ENCODE measurements at regions not wholly inside any gene's neighbourhood (a gene's known extent, or its start where the extent isn't known, plus 50 kb on each side); places are given as distances from the start of the nearest gene placed in this dataset.

GRCh38 chrX:140431521-140431920 lies 73.3 kb downstream of the SOX3 start:
- no peaks in the 10 kb centered on the region for H3K27me3 Mint-ChIP-seq (ENCODE audit: insufficient read depth, low read depth, poor library complexity)
- no peak overlapping the region for H3K4me3 Mint-ChIP-seq
- Histone ChIP-seq H3K4me1 (ENCODE audit: insufficient read depth) (no peaks in the 10 kb centered on the region), H3K79me2 (replicated peaks; ENCODE audit: insufficient read depth) (no peaks in the 10 kb centered on the region), H2AFZ (no peak overlapping the region), H3K27me3 (ENCODE audit: insufficient read depth) (peaks cover 1% of the 10 kb centered on the region; the same call in 1 of the 2 replicates), H3K9me2 (ENCODE audit: insufficient read depth) (no peaks in the 10 kb centered on the region), H3K36me3 (ENCODE audit: insufficient read depth) (no peaks in the 10 kb centered on the region), H3K27ac (ENCODE audit: low read depth) (no peak overlapping the region), H3K4me2 (no peak overlapping the region), H3F3A (replicated peaks; ENCODE audit: low read depth) (no peaks in the 10 kb centered on the region), H3K4me3 (no peak overlapping the region), H4K20me1 (replicated peaks; ENCODE audit: insufficient read depth) (no peaks in the 10 kb centered on the region)
- DNase-seq (ENCODE audit: low spot score), result no peak
- no peaks in the 10 kb centered on the region for H3K4me1 Mint-ChIP-seq
- TF ChIP-seq, protein P1, sequence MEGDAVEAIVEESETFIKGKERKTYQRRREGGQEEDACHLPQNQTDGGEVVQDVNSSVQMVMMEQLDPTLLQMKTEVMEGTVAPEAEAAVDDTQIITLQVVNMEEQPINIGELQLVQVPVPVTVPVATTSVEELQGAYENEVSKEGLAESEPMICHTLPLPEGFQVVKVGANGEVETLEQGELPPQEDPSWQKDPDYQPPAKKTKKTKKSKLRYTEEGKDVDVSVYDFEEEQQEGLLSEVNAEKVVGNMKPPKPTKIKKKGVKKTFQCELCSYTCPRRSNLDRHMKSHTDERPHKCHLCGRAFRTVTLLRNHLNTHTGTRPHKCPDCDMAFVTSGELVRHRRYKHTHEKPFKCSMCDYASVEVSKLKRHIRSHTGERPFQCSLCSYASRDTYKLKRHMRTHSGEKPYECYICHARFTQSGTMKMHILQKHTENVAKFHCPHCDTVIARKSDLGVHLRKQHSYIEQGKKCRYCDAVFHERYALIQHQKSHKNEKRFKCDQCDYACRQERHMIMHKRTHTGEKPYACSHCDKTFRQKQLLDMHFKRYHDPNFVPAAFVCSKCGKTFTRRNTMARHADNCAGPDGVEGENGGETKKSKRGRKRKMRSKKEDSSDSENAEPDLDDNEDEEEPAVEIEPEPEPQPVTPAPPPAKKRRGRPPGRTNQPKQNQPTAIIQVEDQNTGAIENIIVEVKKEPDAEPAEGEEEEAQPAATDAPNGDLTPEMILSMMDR (conservative IDR thresholded peaks at IDR 0.05; ENCODE audit: low read depth in 2 of 2), result no peak
- no peak for TF ChIP-seq STAT1 (IDR thresholded peaks at IDR 0.05; ENCODE audit: unreplicated experiment)
- TF ChIP-seq, protein P2, sequence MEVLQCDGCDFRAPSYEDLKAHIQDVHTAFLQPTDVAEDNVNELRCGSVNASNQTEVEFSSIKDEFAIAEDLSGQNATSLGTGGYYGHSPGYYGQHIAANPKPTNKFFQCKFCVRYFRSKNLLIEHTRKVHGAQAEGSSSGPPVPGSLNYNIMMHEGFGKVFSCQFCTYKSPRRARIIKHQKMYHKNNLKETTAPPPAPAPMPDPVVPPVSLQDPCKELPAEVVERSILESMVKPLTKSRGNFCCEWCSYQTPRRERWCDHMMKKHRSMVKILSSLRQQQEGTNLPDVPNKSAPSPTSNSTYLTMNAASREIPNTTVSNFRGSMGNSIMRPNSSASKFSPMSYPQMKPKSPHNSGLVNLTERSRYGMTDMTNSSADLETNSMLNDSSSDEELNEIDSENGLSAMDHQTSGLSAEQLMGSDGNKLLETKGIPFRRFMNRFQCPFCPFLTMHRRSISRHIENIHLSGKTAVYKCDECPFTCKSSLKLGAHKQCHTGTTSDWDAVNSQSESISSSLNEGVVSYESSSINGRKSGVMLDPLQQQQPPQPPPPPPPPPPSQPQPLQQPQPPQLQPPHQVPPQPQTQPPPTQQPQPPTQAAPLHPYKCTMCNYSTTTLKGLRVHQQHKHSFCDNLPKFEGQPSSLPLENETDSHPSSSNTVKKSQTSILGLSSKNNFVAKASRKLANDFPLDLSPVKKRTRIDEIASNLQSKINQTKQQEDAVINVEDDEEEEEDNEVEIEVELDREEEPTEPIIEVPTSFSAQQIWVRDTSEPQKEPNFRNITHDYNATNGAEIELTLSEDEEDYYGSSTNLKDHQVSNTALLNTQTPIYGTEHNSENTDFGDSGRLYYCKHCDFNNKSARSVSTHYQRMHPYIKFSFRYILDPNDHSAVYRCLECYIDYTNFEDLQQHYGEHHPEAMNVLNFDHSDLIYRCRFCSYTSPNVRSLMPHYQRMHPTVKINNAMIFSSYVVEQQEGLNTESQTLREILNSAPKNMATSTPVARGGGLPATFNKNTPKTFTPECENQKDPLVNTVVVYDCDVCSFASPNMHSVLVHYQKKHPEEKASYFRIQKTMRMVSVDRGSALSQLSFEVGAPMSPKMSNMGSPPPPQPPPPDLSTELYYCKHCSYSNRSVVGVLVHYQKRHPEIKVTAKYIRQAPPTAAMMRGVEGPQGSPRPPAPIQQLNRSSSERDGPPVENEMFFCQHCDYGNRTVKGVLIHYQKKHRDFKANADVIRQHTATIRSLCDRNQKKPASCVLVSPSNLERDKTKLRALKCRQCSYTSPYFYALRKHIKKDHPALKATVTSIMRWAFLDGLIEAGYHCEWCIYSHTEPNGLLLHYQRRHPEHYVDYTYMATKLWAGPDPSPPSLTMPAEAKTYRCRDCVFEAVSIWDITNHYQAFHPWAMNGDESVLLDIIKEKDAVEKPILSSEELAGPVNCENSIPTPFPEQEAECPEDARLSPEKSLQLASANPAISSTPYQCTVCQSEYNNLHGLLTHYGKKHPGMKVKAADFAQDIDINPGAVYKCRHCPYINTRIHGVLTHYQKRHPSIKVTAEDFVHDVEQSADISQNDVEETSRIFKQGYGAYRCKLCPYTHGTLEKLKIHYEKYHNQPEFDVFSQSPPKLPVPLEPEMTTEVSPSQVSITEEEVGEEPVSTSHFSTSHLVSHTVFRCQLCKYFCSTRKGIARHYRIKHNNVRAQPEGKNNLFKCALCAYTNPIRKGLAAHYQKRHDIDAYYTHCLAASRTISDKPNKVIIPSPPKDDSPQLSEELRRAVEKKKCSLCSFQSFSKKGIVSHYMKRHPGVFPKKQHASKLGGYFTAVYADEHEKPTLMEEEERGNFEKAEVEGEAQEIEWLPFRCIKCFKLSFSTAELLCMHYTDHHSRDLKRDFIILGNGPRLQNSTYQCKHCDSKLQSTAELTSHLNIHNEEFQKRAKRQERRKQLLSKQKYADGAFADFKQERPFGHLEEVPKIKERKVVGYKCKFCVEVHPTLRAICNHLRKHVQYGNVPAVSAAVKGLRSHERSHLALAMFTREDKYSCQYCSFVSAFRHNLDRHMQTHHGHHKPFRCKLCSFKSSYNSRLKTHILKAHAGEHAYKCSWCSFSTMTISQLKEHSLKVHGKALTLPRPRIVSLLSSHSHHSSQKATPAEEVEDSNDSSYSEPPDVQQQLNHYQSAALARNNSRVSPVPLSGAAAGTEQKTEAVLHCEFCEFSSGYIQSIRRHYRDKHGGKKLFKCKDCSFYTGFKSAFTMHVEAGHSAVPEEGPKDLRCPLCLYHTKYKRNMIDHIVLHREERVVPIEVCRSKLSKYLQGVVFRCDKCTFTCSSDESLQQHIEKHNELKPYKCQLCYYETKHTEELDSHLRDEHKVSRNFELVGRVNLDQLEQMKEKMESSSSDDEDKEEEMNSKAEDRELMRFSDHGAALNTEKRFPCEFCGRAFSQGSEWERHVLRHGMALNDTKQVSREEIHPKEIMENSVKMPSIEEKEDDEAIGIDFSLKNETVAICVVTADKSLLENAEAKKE (CRISPR knock-in tag; IDR thresholded peaks at IDR 0.05), result no peak
- no peak for TF ChIP-seq ZNF331 (CRISPR knock-in tag; IDR thresholded peaks at IDR 0.05; ENCODE audit: low read depth)
- no peak for TF ChIP-seq ZNF114 (CRISPR knock-in tag; IDR thresholded peaks at IDR 0.05)
- TF ChIP-seq POLR2AphosphoS5 (IDR thresholded peaks at IDR 0.05; ENCODE audit: low read depth), result no peak
- TF ChIP-seq REST (IDR thresholded peaks at IDR 0.05; ENCODE audit: unreplicated experiment), result no peak
- TF ChIP-seq ETS1 (IDR thresholded peaks at IDR 0.05), result no peak
- no peak for TF ChIP-seq NANOG (IDR thresholded peaks at IDR 0.05; ENCODE audit: borderline replicate concordance)
- TF ChIP-seq CREB1 (CRISPR knock-in tag; IDR thresholded peaks at IDR 0.05; ENCODE audit: low read depth), result no peak
- no peak for TF ChIP-seq EZH2phosphoT487 (IDR thresholded peaks at IDR 0.05; ENCODE audit: unreplicated experiment)
- no peak for TF ChIP-seq EZH2 (IDR thresholded peaks at IDR 0.05; ENCODE audit: low read depth, unreplicated experiment)
- no peak for TF ChIP-seq JUNB (IDR thresholded peaks at IDR 0.05; ENCODE audit: unreplicated experiment)
- no peak for ATAC-seq
- no peaks in the 10 kb centered on the region; the same call in 2 of the 3 replicates for H3K9me3 Mint-ChIP-seq
- no peak overlapping the region for H3K27ac Mint-ChIP-seq
- H3K36me3 Mint-ChIP-seq (ENCODE audit: low read depth), result no peaks in the 10 kb centered on the region

All from GM23338 (cell line).